Loucy (cell line): ENCODE measurements at regions not wholly inside any gene's neighbourhood (a gene's known extent, or its start where the extent isn't known, plus 50 kb on each side); places are given as distances from the start of the nearest gene placed in this dataset.

Experiments
- H2AFZ ChIP-seq: fragments of 200-600 bp; sonication (generic); 2 replicates; pipeline ENCODE4 v1.6.0; 2016; ENCODE audit warnings: antibody characterized with exemption, mild to moderate bottlenecking, low read length, moderate library complexity
- H3F3A ChIP-seq: fragments of 200-600 bp; 2 replicates; pipeline ENCODE4 v1.6.0; 2016; ENCODE audit warnings: antibody characterized with exemption, low read depth, mild to moderate bottlenecking
- H3K27me3 ChIP-seq: fragments of 200-600 bp; sonication (generic); 2 replicates; pipeline ENCODE4 v1.6.1; 2014; ENCODE audit warnings: low read length, mild to moderate bottlenecking; ENCODE audit not compliant: insufficient read depth, poor library complexity, severe bottlenecking
- H3K36me3 ChIP-seq: fragments of 200-600 bp; sonication (generic); 2 replicates; pipeline ENCODE4 v1.6.1; 2016; ENCODE audit warnings: low read length; ENCODE audit not compliant: insufficient read depth
- H3K4me1 ChIP-seq: fragments of 200-600 bp; sonication (generic); 2 replicates; pipeline ENCODE4 v1.5.1; 2014; ENCODE audit warnings: low read length, mild to moderate bottlenecking; ENCODE audit not compliant: insufficient read depth, poor library complexity, severe bottlenecking
- H3K4me2 ChIP-seq: fragments of 200-600 bp; sonication (generic); 2 replicates; pipeline ENCODE4 v1.6.0; 2014; ENCODE audit warnings: antibody characterized with exemption, low read length, low read depth, mild to moderate bottlenecking; ENCODE audit not compliant: poor library complexity, severe bottlenecking
- H3K4me3 ChIP-seq: fragments of 200-600 bp; sonication (generic); 2 replicates; pipeline ENCODE4 v1.5.1; 2014; ENCODE audit warnings: low read length, mild to moderate bottlenecking, mixed read lengths; ENCODE audit not compliant: poor library complexity, severe bottlenecking
- H3K79me2 ChIP-seq: fragments of 200-600 bp; sonication (generic); 2 replicates; pipeline ENCODE4 v1.6.1; 2014; ENCODE audit warnings: low read length; ENCODE audit not compliant: insufficient read depth
- H3K9ac ChIP-seq: fragments of 200-600 bp; sonication (generic); 2 replicates; pipeline ENCODE4 v1.6.0; 2014; ENCODE audit warnings: mild to moderate bottlenecking, low read depth, low read length, moderate library complexity; ENCODE audit not compliant: poor library complexity, severe bottlenecking
- H3K9me2 ChIP-seq: fragments of 200-600 bp; sonication (generic); replicated peaks from 2 replicates; pipeline ENCODE4 v1.6.1; 2016; ENCODE audit warnings: low read depth, low read length, mixed read lengths
- H3K9me3 ChIP-seq: fragments of 200-600 bp; sonication (generic); 2 replicates; pipeline ENCODE4 v1.6.1; 2014; ENCODE audit warnings: mild to moderate bottlenecking, antibody characterized with exemption, low read length, low read depth; ENCODE audit not compliant: insufficient read depth
- H4K20me1 ChIP-seq: fragments of 200-600 bp; sonication (generic); 2 replicates; pipeline ENCODE4 v1.6.0; 2014; ENCODE audit warnings: antibody characterized with exemption, low read length, mild to moderate bottlenecking; ENCODE audit not compliant: insufficient read depth, poor library complexity, severe bottlenecking
- EZH2phosphoT487 ChIP-seq: fragments of 200-600 bp; IDR thresholded peaks from 2 replicates; pipeline ENCODE4 v1.6.1; 2018; ENCODE audit warnings: antibody characterized with exemption, mild to moderate bottlenecking, moderate library complexity, borderline replicate concordance
- TF ChIP-seq, protein P1 (sequence below): fragments of 200-600 bp; sonication (generic); conservative IDR thresholded peaks from 2 replicates; pipeline ENCODE4 v1.5.1; 2014; ENCODE audit warnings: mild to moderate bottlenecking, antibody characterized with exemption, low read length

DNA sequence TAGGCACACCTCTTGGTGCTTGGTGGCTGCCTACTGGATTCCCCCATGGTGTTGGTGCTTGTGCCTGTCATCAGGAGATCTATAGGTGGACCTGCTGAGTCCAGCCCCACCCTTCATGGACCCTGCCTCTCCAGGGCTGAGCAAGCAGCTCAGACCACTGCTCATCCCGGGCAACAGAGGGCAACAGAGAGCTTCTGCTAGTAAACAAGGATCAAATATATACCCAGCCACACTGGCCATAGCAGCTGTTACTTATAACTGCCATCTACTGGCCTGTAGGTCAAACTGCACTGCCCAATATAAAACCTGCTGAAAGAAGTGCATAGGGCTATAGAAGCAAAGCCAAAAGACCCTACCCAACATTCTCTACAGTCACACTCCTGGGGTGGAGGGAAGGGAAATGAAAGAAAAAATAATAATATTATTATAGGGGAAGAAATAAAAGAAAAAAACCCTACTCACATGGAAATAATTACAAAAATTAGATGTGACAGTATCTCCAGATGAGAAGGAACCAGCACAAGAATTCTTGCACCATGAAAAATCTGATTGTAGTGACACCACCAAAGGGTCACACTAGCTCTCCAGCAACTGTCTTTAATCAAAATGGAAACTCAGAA, 54.9 kb upstream of the ZNF800 start:
- no peaks in the 10 kb centered on the region for H3K4me1 ChIP-seq
- H3K9ac ChIP-seq = no peak overlapping the region
- no peaks in the 10 kb centered on the region for H3K36me3 ChIP-seq
- no peaks in the 10 kb centered on the region for H3F3A ChIP-seq
- H3K4me3 ChIP-seq = no peak overlapping the region
- no peaks in the 10 kb centered on the region for H4K20me1 ChIP-seq
- no peaks in the 10 kb centered on the region for H3K79me2 ChIP-seq
- H2AFZ ChIP-seq = no peak overlapping the region
- H3K9me2 ChIP-seq = 0 out of 2 replicates have a peak, but pooled peaks cover 3% of the 10 kb centered on the region
- TF ChIP-seq EZH2phosphoT487 = no peak
- TF ChIP-seq, protein P1, sequence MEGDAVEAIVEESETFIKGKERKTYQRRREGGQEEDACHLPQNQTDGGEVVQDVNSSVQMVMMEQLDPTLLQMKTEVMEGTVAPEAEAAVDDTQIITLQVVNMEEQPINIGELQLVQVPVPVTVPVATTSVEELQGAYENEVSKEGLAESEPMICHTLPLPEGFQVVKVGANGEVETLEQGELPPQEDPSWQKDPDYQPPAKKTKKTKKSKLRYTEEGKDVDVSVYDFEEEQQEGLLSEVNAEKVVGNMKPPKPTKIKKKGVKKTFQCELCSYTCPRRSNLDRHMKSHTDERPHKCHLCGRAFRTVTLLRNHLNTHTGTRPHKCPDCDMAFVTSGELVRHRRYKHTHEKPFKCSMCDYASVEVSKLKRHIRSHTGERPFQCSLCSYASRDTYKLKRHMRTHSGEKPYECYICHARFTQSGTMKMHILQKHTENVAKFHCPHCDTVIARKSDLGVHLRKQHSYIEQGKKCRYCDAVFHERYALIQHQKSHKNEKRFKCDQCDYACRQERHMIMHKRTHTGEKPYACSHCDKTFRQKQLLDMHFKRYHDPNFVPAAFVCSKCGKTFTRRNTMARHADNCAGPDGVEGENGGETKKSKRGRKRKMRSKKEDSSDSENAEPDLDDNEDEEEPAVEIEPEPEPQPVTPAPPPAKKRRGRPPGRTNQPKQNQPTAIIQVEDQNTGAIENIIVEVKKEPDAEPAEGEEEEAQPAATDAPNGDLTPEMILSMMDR = peak; percentile 85
- no peaks in the 10 kb centered on the region for H3K27me3 ChIP-seq
- no peak overlapping the region for H3K4me2 ChIP-seq
- no peaks in the 10 kb centered on the region for H3K9me3 ChIP-seq

DNA sequence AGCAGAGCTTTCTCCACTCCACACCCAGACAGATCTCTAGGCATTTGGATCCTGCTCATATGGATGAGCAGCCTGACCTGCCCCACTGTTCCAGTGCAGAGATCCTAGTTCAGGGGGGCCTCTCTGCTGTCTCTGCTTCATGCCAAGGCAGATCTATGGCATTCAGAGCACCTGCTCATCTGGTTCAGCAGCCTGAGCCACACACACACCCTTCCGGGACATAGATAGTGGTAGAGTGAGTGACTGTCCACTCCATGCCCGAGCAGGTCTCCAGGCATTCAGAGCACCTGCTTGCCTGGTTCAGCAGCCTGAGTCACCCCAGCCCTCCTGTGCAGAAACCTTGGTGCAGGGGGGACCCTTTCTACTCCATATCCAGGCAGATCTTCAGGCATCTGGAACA, 54.3 kb upstream of the ZNF800 start:
- H4K20me1 ChIP-seq = no peaks in the 10 kb centered on the region
- H2AFZ ChIP-seq = no peak overlapping the region
- H3K4me3 ChIP-seq = no peak overlapping the region
- no peaks in the 10 kb centered on the region for H3K4me1 ChIP-seq
- 0 out of 2 replicates have a peak, but pooled peaks cover 3% of the 10 kb centered on the region for H3K9me2 ChIP-seq
- H3K9me3 ChIP-seq = no peaks in the 10 kb centered on the region
- H3K79me2 ChIP-seq = no peaks in the 10 kb centered on the region
- H3F3A ChIP-seq = no peaks in the 10 kb centered on the region
- H3K9ac ChIP-seq = no peak overlapping the region
- no peak for TF ChIP-seq EZH2phosphoT487
- TF ChIP-seq, protein P1 = no peak
- no peaks in the 10 kb centered on the region for H3K27me3 ChIP-seq
- H3K36me3 ChIP-seq = no peaks in the 10 kb centered on the region
- H3K4me2 ChIP-seq = no peak overlapping the region
